NCI-H1694 (cell line): ENCODE measurements at regions not wholly inside any gene's neighbourhood (a gene's known extent, or its start where the extent isn't known, plus 50 kb on each side); places are given as distances from the start of the nearest gene placed in this dataset.

Source experiments
- DNase-seq: peaks from one replicate; lab custom pipeline; 2025; lab: John Stamatoyannopoulos, UW

- DNase-seq = no peak
Measured at GRCh38 chr6:105609375-105609991, 206.6 kb upstream of the PREP start.

- no peak for DNase-seq
Measured at GRCh38 chr6:105608711-105609374, 206.0 kb upstream of the PREP start.

- DNase-seq = no peak
Measured at GRCh38 chr6:105607636-105608621, 205.0 kb upstream of the PREP start.

GRCh38 chr6:105606831-105607463 lies 204.1 kb upstream of the PREP start:
- DNase-seq = no peak

- no peak for DNase-seq
Measured at GRCh38 chr6:105604587-105604884, 201.7 kb upstream of the PREP start.

GRCh38 chr6:105603788-105604586 lies 201.1 kb upstream of the PREP start:
- no peak for DNase-seq

GRCh38 chr6:105601541-105602236 lies 198.8 kb upstream of the PREP start:
- no peak for DNase-seq

- DNase-seq = no peak
Measured at GRCh38 chr6:105600336-105601260, 197.7 kb upstream of the PREP start.

GRCh38 chr6:105598264-105598663 lies 195.4 kb upstream of the PREP start:
- DNase-seq = no peak

- no peak for DNase-seq
Measured at GRCh38 chr6:105596284-105596755, 193.4 kb upstream of the PREP start.

GRCh38 chr6:105595829-105596228 lies 192.9 kb upstream of the PREP start:
- no peak for DNase-seq

- no peak for DNase-seq
Measured at GRCh38 chr6:105594821-105595220, 191.9 kb upstream of the PREP start.

GRCh38 chr6:105593805-105594671 lies 191.2 kb upstream of the PREP start:
- no peak for DNase-seq

- DNase-seq = no peak
Measured at GRCh38 chr6:105593056-105593690, 190.3 kb upstream of the PREP start.

- DNase-seq = no peak
Measured at GRCh38 chr6:105592329-105592728, 189.4 kb upstream of the PREP start.

- DNase-seq = no peak
Measured at GRCh38 chr6:105591053-105591452, 188.2 kb upstream of the PREP start.

- no peak for DNase-seq
Measured at GRCh38 chr6:105588123-105588710, 185.3 kb upstream of the PREP start.
